UCSD-AML1 (cell line): ENCODE measurements at regions not wholly inside any gene's neighbourhood (a gene's known extent, or its start where the extent isn't known, plus 50 kb on each side); places are given as distances from the start of the nearest gene placed in this dataset.
"Not testable (repeated sequence)": the region's sequence is repeated elsewhere in the genome, so short reads cannot be mapped to it uniquely, and the experiment has no call there.

Experiments used
- DNase-seq: peaks from one replicate; lab custom pipeline; 2025; ENCODE audit not compliant: unreplicated experiment; lab: John Stamatoyannopoulos, UW

- DNase-seq: no peak
These were observed 188.7 kb upstream of the IGF1 start for GRCh38 chr12:102669056-102669455.

- DNase-seq: not testable (repeated sequence)
These were observed 185.8 kb upstream of the IGF1 start for GRCh38 chr12:102666176-102666575.

GRCh38 chr12:102659200-102659911 lies 179.0 kb upstream of the IGF1 start:
- DNase-seq: no peak

DNA sequence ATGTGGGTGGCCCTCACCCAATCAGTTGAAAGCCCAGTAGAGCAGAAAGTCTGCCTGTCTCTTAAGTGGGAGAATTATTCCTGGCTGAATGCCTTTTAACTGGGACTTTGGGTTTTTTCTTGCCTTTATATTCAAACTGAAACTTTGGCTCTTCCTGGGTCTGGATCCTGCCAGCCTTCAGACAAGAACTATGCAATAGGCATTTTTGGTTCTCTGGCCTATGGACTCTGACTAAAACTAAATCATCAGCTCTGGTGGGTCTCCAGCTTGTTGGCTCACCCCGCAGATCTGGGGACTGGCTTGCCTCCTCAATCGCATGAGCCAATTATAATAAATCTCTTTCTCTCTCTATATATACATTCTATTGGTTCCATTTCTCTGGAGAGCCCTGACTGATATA lies 173.0 kb upstream of the IGF1 start:
- DNase-seq: no peak

DNA sequence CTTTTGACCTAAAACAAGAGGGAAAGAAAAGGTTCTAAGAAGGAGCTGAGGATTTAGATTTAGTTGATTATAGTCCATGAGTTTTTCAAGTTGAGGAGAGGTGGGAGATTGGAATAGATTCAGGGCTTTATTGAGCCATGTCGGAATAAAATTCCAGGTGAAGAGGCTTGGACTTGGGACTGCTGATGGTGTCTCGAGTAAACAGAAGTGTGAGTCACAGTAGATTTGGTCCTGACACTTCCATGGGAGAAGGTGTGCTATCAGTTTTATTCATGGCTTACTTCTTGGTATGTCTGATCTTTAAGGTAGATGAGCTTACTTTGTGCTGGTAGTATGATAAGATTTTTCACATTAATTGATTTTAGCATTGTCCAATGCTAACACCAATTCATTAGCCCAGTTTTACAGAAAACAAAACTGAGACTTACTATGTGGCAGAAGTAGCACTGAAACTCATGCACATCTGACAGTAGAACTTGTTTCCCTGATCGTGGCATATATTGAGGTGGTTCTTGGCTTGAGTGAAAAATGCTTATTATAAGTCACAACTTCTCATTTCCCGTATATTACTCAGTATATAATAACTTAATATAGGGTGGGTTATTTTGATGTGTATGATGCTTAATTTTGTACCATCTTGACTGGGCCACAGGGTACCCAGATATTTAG lies 172.4 kb upstream of the IGF1 start:
- no peak for DNase-seq

DNA sequence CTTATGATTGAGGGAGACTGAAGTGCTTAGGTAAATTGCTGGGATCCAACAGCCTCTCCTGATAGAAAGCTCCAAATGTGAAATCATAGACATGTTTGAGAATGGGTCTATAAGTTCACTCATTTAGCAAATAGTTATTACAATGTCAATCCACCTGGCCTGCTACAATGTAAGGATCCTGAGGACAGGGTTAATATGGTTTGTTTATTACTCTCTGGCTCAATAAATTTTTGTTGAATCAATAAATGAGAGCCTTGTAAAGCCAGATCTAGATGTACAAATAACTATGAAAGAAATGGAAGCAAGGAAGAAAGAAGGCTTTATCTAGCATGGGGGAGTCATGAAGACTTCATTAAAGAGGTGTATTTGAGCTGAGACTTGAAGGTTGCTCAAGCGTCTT lies 165.6 kb upstream of the IGF1 start:
- DNase-seq: no peak

GRCh38 chr12:102643879-102644575 lies 163.7 kb upstream of the IGF1 start:
- DNase-seq: no peak

- DNase-seq: no peak
These were observed 161.8 kb upstream of the IGF1 start for GRCh38 chr12:102642199-102642598.

- not testable (repeated sequence) for DNase-seq
These were observed 160.3 kb upstream of the IGF1 start for GRCh38 chr12:102640658-102641057.

GRCh38 chr12:102638777-102639176 lies 158.4 kb upstream of the IGF1 start:
- DNase-seq: no peak

GRCh38 chr12:102633981-102634605 lies 153.7 kb upstream of the IGF1 start:
- DNase-seq: no peak

DNA sequence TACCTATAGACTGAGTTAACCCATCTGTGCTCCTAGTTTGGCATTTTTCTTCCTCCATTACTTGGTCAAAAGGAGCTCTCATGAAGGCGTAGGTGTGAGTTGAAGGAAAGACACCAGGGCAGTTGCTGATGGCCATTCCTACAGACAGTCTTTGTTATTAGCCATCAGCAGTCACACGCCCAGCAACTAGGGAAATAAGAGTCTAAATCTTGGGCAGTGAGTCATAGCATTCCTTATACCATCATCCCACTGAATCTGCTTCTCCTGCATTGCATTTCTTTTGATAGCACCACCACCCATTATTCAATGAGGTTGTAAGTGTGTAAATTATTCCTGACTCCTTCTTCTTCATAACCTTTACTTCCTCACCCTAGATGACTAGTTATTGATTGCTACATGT lies 150.9 kb upstream of the IGF1 start:
- DNase-seq: no peak

DNA sequence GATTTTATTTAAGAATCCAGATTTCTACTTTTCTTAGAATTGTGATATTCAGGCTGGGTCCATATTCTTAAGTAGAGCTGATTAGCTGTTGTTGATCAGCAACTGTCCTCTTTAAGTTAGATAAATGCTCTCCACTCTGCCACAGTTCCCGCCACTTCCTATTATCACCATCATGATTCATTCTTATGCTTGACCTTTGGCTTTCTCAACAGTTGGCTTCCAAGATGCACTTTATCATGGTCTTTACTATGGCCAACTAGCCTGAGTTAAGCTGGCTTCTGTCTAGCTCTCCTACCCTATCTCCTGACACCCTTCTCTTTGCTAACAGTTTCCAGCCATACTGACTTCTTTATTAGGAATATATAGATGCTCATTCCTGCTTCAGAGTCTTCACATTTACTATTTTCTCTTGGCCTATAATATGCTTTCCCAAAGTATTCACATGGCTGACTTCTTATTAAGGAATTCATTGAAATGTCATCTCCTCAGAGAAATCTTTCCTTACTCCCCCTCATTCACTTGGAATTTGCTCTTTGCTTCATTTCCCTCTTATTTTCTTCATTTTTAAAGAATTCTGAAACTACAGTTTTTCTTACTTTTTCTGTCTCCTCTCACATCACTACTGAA lies 149.0 kb upstream of the IGF1 start:
- no peak for DNase-seq

DNA sequence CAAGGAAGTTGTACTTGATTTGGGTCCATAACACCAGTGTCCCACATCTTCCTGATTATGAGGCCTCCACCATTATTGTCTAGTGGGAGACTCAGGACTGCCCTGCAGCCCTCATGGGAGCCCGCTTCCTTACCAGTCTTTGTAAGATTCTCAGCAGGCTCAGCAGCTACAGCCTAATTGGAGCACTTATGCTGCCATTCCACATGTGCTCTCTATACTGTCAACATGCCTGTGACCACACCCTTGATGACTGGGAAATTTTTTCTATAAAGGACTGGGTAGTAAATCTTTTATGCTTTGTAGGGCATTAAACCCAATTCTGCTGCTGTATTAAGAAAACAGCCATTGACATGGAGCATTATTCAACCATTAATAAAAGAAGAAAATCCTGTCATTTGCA lies 145.5 kb upstream of the IGF1 start:
- no peak for DNase-seq

GRCh38 chr12:102622618-102623017 lies 142.3 kb upstream of the IGF1 start:
- no peak for DNase-seq

GRCh38 chr12:102618197-102618877 lies 138.0 kb upstream of the IGF1 start:
- DNase-seq: no peak

- no peak for DNase-seq
These were observed 136.3 kb upstream of the IGF1 start for GRCh38 chr12:102616692-102617091.

DNA sequence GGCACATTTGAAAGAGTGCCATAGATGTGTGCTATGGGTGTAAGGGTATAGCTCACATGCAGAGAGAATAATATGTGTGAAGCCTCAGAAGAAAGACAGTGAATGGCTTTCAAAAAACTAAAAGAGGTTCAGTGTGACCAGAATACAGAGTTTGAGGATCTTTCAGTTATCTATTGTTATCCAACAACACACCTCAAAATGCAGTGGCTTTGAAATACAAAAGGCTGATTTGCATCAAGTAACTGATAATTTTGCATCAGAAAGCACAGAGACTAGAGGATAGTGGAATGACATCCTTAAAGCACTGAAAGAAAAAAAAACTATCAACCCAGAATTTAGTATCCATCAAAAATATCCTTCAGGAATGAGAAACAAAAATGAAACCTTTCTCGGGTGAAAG lies 131.6 kb upstream of the IGF1 start:
- DNase-seq: no peak

GRCh38 chr12:102609996-102610395 lies 129.6 kb upstream of the IGF1 start:
- no peak for DNase-seq

- DNase-seq: no peak
These were observed 122.7 kb upstream of the IGF1 start for GRCh38 chr12:102603021-102603420.

DNA sequence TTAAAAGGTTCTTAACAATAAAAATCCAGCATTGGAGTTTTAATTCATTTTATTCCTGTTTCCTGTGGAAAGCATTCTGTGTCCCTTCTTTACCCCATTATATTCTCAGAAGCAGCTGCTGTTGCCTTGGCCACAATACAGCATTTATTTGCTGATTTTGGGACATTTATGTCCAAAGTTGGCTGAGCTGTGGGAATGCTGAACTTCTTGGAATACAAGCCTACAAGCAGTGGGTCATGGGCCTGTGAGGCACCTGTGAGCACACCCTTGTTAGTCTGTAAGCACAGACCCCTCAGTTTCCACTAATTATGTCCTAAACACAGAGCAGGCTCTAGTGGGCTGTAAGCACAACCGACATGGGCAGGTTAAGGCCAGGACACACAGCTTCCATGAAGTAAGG lies 122.2 kb upstream of the IGF1 start:
- DNase-seq: no peak
